ENCODE measurements at regions not wholly inside any gene's neighbourhood (a gene's known extent, or its start where the extent isn't known, plus 50 kb on each side); places are given as distances from the start of the nearest gene placed in this dataset.

DNA sequence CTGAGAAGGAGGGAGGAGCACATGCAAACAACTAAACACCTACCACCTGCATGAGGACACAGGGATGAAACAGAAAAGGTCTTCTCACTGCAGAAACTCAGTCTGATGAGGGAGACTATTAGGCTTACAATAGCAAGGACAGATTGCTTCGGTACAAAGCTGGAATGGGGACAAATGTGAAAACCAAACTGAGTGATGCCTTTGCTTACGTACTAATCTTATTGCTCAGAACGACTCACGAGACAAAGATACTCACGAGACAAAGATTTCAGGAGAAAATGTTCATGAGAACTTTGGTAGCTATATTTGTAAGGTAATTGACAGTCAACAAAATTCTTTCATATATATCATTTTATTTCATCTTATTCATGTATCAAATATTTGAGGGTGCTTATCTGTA is 71.9 kb upstream of the TAF1L start:
- ATAC-seq = no peak

GRCh38 chr9:32708480-32709150 is 73.1 kb upstream of the TAF1L start:
- no peak for ATAC-seq
- TF ChIP-seq, protein P1, sequence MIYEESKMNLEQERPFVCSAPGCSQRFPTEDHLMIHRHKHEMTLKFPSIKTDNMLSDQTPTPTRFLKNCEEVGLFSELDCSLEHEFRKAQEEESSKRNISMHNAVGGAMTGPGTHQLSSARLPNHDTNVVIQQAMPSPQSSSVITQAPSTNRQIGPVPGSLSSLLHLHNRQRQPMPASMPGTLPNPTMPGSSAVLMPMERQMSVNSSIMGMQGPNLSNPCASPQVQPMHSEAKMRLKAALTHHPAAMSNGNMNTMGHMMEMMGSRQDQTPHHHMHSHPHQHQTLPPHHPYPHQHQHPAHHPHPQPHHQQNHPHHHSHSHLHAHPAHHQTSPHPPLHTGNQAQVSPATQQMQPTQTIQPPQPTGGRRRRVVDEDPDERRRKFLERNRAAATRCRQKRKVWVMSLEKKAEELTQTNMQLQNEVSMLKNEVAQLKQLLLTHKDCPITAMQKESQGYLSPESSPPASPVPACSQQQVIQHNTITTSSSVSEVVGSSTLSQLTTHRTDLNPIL (CRISPR knock-in tag; IDR thresholded peaks at IDR 0.05; ENCODE audit: low read depth) = no peak
- no peak for TF ChIP-seq TCF4 (CRISPR knock-in tag; IDR thresholded peaks at IDR 0.05; ENCODE audit: borderline replicate concordance)
- no peak for TF ChIP-seq TOX (CRISPR knock-in tag; IDR thresholded peaks at IDR 0.05; ENCODE audit: borderline replicate concordance)
- TF ChIP-seq PATZ1 (CRISPR knock-in tag; IDR thresholded peaks at IDR 0.05; ENCODE audit: borderline replicate concordance) = no peak
- TF ChIP-seq ZFP30 (CRISPR knock-in tag; IDR thresholded peaks at IDR 0.05) = no peak

More for the DNA sequence above, 71.9 kb upstream of the TAF1L start:
- TF ChIP-seq TOX (CRISPR knock-in tag; IDR thresholded peaks at IDR 0.05; ENCODE audit: borderline replicate concordance) = no peak
- no peak for TF ChIP-seq PATZ1 (CRISPR knock-in tag; IDR thresholded peaks at IDR 0.05; ENCODE audit: borderline replicate concordance)
- no peak for TF ChIP-seq ZFP3 (CRISPR knock-in tag; IDR thresholded peaks at IDR 0.05)
- TF ChIP-seq CSRNP3 (CRISPR knock-in tag; IDR thresholded peaks at IDR 0.05) = no peak
- no peak for TF ChIP-seq GLIS3 (CRISPR knock-in tag; IDR thresholded peaks at IDR 0.05)
- no peak for TF ChIP-seq ISL1 (CRISPR knock-in tag; IDR thresholded peaks at IDR 0.05)
- TF ChIP-seq ARNTL (CRISPR knock-in tag; IDR thresholded peaks at IDR 0.05; ENCODE audit: borderline replicate concordance, low read depth) = no peak
- TF ChIP-seq ZNF70 (CRISPR knock-in tag; IDR thresholded peaks at IDR 0.05) = no peak
- TF ChIP-seq SNAI2 (CRISPR knock-in tag; IDR thresholded peaks at IDR 0.05) = no peak
- TF ChIP-seq ZNF565 (CRISPR knock-in tag; conservative IDR thresholded peaks at IDR 0.05; ENCODE audit: low read depth) = no peak
- no peak for TF ChIP-seq OSR1 (CRISPR knock-in tag; IDR thresholded peaks at IDR 0.05)
- TF ChIP-seq TCF4 (CRISPR knock-in tag; IDR thresholded peaks at IDR 0.05; ENCODE audit: borderline replicate concordance) = no peak
- no peak for TF ChIP-seq ZC3H10 (CRISPR knock-in tag; IDR thresholded peaks at IDR 0.05)
- TF ChIP-seq CSDC2 (CRISPR knock-in tag; IDR thresholded peaks at IDR 0.05) = no peak
- TF ChIP-seq PPARA (CRISPR knock-in tag; IDR thresholded peaks at IDR 0.05; ENCODE audit: borderline replicate concordance) = no peak
- TF ChIP-seq, protein P1 (CRISPR knock-in tag; IDR thresholded peaks at IDR 0.05; ENCODE audit: low read depth) = no peak
- TF ChIP-seq ZNF8 (CRISPR knock-in tag; IDR thresholded peaks at IDR 0.05) = no peak
- TF ChIP-seq RARB (CRISPR knock-in tag; IDR thresholded peaks at IDR 0.05) = no peak
- TF ChIP-seq TSHZ2 (CRISPR knock-in tag; IDR thresholded peaks at IDR 0.05) = no peak
